Brain microvascular endothelial cell (primary cell): ENCODE measurements at regions not wholly inside any gene's neighbourhood (a gene's known extent, or its start where the extent isn't known, plus 50 kb on each side); places are given as distances from the start of the nearest gene placed in this dataset.

Experiments
- DNase-seq: peaks from one replicate; pipeline ENCODE4 v3.0.0-alpha.2; 2020
- H3K27ac ChIP-seq: fragments of 250-450 bp; sonication (Bioruptor Pico); 2 replicates; pipeline ENCODE4 v1.5.1; 2020; ENCODE audit warnings: mild to moderate bottlenecking, moderate library complexity
- H3K27me3 ChIP-seq: fragments of 250-450 bp; sonication (Bioruptor Pico); replicated peaks from 2 replicates; pipeline ENCODE4 v1.5.1; 2020; ENCODE audit warnings: mild to moderate bottlenecking
- H3K36me3 ChIP-seq: fragments of 250-450 bp; sonication (Bioruptor Pico); replicated peaks from 2 replicates; pipeline ENCODE4 v1.5.1; 2020; ENCODE audit warnings: mild to moderate bottlenecking
- H3K4me3 ChIP-seq: 2 replicates; pipeline ENCODE4 v1.5.1; 2011; ENCODE audit warnings: low read depth, mild to moderate bottlenecking, control low read depth, low read length, moderate library complexity
- CTCF ChIP-seq: IDR thresholded peaks from 2 replicates; pipeline ENCODE4 v1.5.1; 2011; ENCODE audit warnings: low read depth, mild to moderate bottlenecking, moderate library complexity, low read length, control low read depth, inconsistent platforms; ENCODE audit errors: missing control alignments
- in situ Hi-C: cut with HindIII; loops from 2 replicates; pipeline ENCODE4 v1.10.0; 2017; ENCODE audit warnings: low sequenced_read_pairs, low pct_ligation_motif_present

- no peak for DNase-seq
- Histone ChIP-seq H3K27ac (no peak overlapping the region), H3K36me3 (no peaks in the 10 kb centered on the region), H3K4me3 (no peak overlapping the region), H3K27me3 (no peaks in the 10 kb centered on the region)
- no peak for TF ChIP-seq CTCF
- in situ Hi-C loops: no loop called here
Observed at GRCh38 chrX:3219667-3220066, 126.8 kb downstream of the MXRA5 start.

GRCh38 chrX:3219231-3219630, 127.2 kb downstream of the MXRA5 start:
- in situ Hi-C loops: no loop called here
- Histone ChIP-seq H3K4me3 (no peak overlapping the region), H3K36me3 (no peaks in the 10 kb centered on the region), H3K27me3 (no peaks in the 10 kb centered on the region), H3K27ac (no peak overlapping the region)
- no peak for DNase-seq
- TF ChIP-seq CTCF: no peak

- no peak overlapping the region for H3K27ac ChIP-seq
- no peak overlapping the region for H3K4me3 ChIP-seq
- no peak for DNase-seq
- no peak for TF ChIP-seq CTCF
- H3K36me3 ChIP-seq: no peaks in the 10 kb centered on the region
- H3K27me3 ChIP-seq: no peaks in the 10 kb centered on the region
- in situ Hi-C loops: no loop called here
Observed at GRCh38 chrX:3218442-3218841, 128.0 kb downstream of the MXRA5 start.

GRCh38 chrX:3216581-3217180, 129.8 kb downstream of the MXRA5 start:
- in situ Hi-C loops: no loop called here

GRCh38 chrX:3215249-3215648, 131.2 kb downstream of the MXRA5 start:
- H3K27me3 ChIP-seq: no peaks in the 10 kb centered on the region
- no peak for DNase-seq
- H3K27ac ChIP-seq: no peak overlapping the region
- no peak overlapping the region for H3K4me3 ChIP-seq
- in situ Hi-C loops: no loop called here
- no peak for TF ChIP-seq CTCF
- no peaks in the 10 kb centered on the region for H3K36me3 ChIP-seq

More at GRCh38 chrX:3216581-3217180, 129.8 kb downstream of the MXRA5 start:
- TF ChIP-seq CTCF: no peak
- DNase-seq: no peak
- H3K4me3 ChIP-seq: no peak overlapping the region
- no peaks in the 10 kb centered on the region for H3K36me3 ChIP-seq
- H3K27ac ChIP-seq: no peak overlapping the region
- H3K27me3 ChIP-seq: no peaks in the 10 kb centered on the region

- Histone ChIP-seq H3K27me3 (no peaks in the 10 kb centered on the region), H3K4me3 (no peak overlapping the region), H3K27ac (no peak overlapping the region), H3K36me3 (no peaks in the 10 kb centered on the region)
- no peak for TF ChIP-seq CTCF
- in situ Hi-C loops: no loop called here
- DNase-seq: no peak
Observed at GRCh38 chrX:3206314-3206713, 140.1 kb downstream of the MXRA5 start.
